ENCODE measurements at regions not wholly inside any gene's neighbourhood (a gene's known extent, or its start where the extent isn't known, plus 50 kb on each side); places are given as distances from the start of the nearest gene placed in this dataset.
A peak's percentile ranks its signal among the peaks of the same experiment; 100 is the strongest.

GRCh38 chr11:116432301-116432700 lies 340.5 kb downstream of the BUD13 start:
- TF ChIP-seq, protein P1, sequence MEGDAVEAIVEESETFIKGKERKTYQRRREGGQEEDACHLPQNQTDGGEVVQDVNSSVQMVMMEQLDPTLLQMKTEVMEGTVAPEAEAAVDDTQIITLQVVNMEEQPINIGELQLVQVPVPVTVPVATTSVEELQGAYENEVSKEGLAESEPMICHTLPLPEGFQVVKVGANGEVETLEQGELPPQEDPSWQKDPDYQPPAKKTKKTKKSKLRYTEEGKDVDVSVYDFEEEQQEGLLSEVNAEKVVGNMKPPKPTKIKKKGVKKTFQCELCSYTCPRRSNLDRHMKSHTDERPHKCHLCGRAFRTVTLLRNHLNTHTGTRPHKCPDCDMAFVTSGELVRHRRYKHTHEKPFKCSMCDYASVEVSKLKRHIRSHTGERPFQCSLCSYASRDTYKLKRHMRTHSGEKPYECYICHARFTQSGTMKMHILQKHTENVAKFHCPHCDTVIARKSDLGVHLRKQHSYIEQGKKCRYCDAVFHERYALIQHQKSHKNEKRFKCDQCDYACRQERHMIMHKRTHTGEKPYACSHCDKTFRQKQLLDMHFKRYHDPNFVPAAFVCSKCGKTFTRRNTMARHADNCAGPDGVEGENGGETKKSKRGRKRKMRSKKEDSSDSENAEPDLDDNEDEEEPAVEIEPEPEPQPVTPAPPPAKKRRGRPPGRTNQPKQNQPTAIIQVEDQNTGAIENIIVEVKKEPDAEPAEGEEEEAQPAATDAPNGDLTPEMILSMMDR (IDR thresholded peaks at IDR 0.05; ENCODE audit: unreplicated experiment in 3 of 3), result no peak
- Mint-ChIP-seq H3K36me3 (ENCODE audit: low read depth) (no peaks in the 10 kb centered on the region), H3K27ac (no peak overlapping the region), H3K27me3 (ENCODE audit: low read depth) (peaks cover 11% of the 10 kb centered on the region), H3K4me1 (peaks cover 28% of the 10 kb centered on the region), H3K9me3 (peaks cover 2% of the 10 kb centered on the region), H3K4me3 (no peak overlapping the region)

DNA sequence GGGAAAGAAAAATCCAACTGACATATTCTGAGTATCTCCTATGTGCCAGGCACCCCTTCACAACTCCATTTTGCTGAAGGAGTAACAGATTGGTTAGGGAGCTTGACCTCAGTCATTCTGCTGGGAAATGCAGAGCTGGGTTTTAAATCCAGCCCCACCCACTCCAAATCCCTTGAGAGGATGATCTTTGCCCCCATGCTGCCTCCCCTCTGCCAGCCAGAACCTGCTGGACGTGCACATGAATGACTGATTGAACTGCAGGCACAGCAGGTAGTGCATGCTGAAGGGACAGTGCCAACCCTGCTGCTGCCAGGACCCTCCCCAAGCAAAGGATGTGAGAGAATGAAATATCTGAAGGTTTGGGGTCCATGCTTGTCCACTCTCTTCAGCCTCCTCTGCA lies 340.9 kb downstream of the BUD13 start:
- H3K4me3 Mint-ChIP-seq, result no peak overlapping the region
- peaks cover 11% of the 10 kb centered on the region for H3K27me3 Mint-ChIP-seq (ENCODE audit: low read depth)
- H3K9me3 Mint-ChIP-seq, result peaks cover 2% of the 10 kb centered on the region
- TF ChIP-seq, protein P1 (IDR thresholded peaks at IDR 0.05; ENCODE audit: unreplicated experiment in 3 of 3), result no peak
- no peak overlapping the region for H3K27ac Mint-ChIP-seq
- H3K4me1 Mint-ChIP-seq, result peaks cover 29% of the 10 kb centered on the region
- no peaks in the 10 kb centered on the region for H3K36me3 Mint-ChIP-seq (ENCODE audit: low read depth)

- no peaks in the 10 kb centered on the region for H3K36me3 Mint-ChIP-seq (ENCODE audit: low read depth)
These were observed 344.2 kb downstream of the BUD13 start for GRCh38 chr11:116428638-116428975.

GRCh38 chr11:116427903-116428637 lies 344.7 kb downstream of the BUD13 start:
- Mint-ChIP-seq H3K27me3 (ENCODE audit: low read depth) (peaks cover 5% of the 10 kb centered on the region), H3K4me1 (peaks cover 20% of the 10 kb centered on the region), H3K36me3 (ENCODE audit: low read depth) (no peaks in the 10 kb centered on the region), H3K27ac (peak overlapping the region; percentile 81 to 91 (median 91)), H3K4me3 (peak overlapping the region in 1 of 3 experiments; percentile 17), H3K9me3 (peaks cover 2% of the 10 kb centered on the region)
- TF ChIP-seq, protein P1 (IDR thresholded peaks at IDR 0.05; ENCODE audit: unreplicated experiment in 3 of 3), result no peak

More at GRCh38 chr11:116428638-116428975, 344.2 kb downstream of the BUD13 start:
- H3K27me3 Mint-ChIP-seq (ENCODE audit: low read depth), result peaks cover 5% of the 10 kb centered on the region
- no peak overlapping the region for H3K4me3 Mint-ChIP-seq
- TF ChIP-seq, protein P1 (IDR thresholded peaks at IDR 0.05; ENCODE audit: unreplicated experiment in 3 of 3), result no peak
- H3K9me3 Mint-ChIP-seq, result peaks cover 2% of the 10 kb centered on the region
- H3K4me1 Mint-ChIP-seq, result peaks cover 20% of the 10 kb centered on the region
- H3K27ac Mint-ChIP-seq, result peak overlapping the region; percentile 81 to 91 (median 91)

DNA sequence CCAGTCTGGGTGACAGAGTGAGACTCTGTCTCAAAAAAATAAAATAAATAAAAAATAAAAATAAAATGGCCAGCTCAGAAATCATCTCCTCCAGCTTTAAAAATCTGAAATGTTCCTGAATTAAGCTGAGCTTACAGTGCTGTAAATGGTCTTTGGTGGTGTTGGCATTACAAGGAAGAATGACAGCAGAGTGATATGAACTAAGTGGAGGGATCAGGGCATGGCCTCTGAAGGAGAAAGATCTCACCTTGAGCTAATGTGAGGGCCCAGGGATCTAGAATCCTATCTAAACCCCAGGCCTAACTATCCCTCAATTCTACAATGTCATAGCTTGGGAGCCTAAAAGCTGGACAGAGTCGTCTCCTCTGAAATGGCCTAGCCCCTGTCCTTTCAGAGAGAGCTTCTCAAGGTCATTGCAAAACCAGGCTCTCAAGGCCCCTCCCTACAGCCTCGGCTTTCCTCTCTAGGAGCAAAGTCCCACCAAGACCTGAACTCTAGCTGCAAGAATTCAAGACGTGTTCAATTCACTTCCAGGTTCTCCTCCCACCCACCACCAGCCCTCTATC lies 345.4 kb downstream of the BUD13 start:
- H3K27me3 Mint-ChIP-seq (ENCODE audit: low read depth), result peaks cover 5% of the 10 kb centered on the region
- peaks cover 26% of the 10 kb centered on the region for H3K4me1 Mint-ChIP-seq
- H3K36me3 Mint-ChIP-seq (ENCODE audit: low read depth), result no peaks in the 10 kb centered on the region
- no peak overlapping the region for H3K4me3 Mint-ChIP-seq
- H3K27ac Mint-ChIP-seq, result peak overlapping the region; percentile 81 to 91 (median 91)
- H3K9me3 Mint-ChIP-seq, result peaks cover 2% of the 10 kb centered on the region
- TF ChIP-seq, protein P1 (IDR thresholded peaks at IDR 0.05; ENCODE audit: unreplicated experiment in 3 of 3), result no peak

- TF ChIP-seq, protein P1 (IDR thresholded peaks at IDR 0.05; ENCODE audit: unreplicated experiment in 3 of 3), result no peak
- peaks cover 2% of the 10 kb centered on the region for H3K9me3 Mint-ChIP-seq
- no peaks in the 10 kb centered on the region for H3K36me3 Mint-ChIP-seq (ENCODE audit: low read depth)
- H3K4me1 Mint-ChIP-seq, result peaks cover 32% of the 10 kb centered on the region
- H3K4me3 Mint-ChIP-seq, result no peak overlapping the region
- H3K27ac Mint-ChIP-seq, result no peak overlapping the region
- no peaks in the 10 kb centered on the region for H3K27me3 Mint-ChIP-seq (ENCODE audit: low read depth)
These were observed 346.0 kb downstream of the BUD13 start for GRCh38 chr11:116426761-116427160.
